MG63 (cell line): ENCODE measurements at regions not wholly inside any gene's neighbourhood (a gene's known extent, or its start where the extent isn't known, plus 50 kb on each side); places are given as distances from the start of the nearest gene placed in this dataset.
"Not testable (repeated sequence)": the region's sequence is repeated elsewhere in the genome, so short reads cannot be mapped to it uniquely, and the experiment has no call there.

ENCODE experiments used
- DNase-seq: peaks from one replicate; pipeline ENCODE4 v3.0.0-alpha.2; 2020
- H3K27me3 ChIP-seq: fragments of 250-450 bp; sonication (Bioruptor Pico); 2 replicates; pipeline ENCODE4 v1.5.1; 2020; ENCODE audit warnings: mild to moderate bottlenecking, moderate library complexity
- H3K36me3 ChIP-seq: fragments of 250-450 bp; sonication (Bioruptor Pico); 2 replicates; pipeline ENCODE4 v1.5.1; 2020; ENCODE audit warnings: mild to moderate bottlenecking, moderate library complexity
- H3K4me3 ChIP-seq: fragments of 250-450 bp; sonication (Bioruptor Pico); 2 replicates; pipeline ENCODE4 v1.5.1; 2020; ENCODE audit warnings: mild to moderate bottlenecking, moderate library complexity
- H3K9me3 ChIP-seq: fragments of 250-450 bp; sonication (Bioruptor Pico); 2 replicates; pipeline ENCODE4 v1.5.1; 2020; ENCODE audit warnings: mild to moderate bottlenecking, moderate library complexity

- Histone ChIP-seq H3K27me3 (no peaks in the 10 kb centered on the region), H3K9me3 (no peaks in the 10 kb centered on the region), H3K4me3 (no peak overlapping the region), H3K36me3 (no peaks in the 10 kb centered on the region)
- no peak for DNase-seq
These were observed 267.2 kb upstream of the DIO3 start for GRCh38 chr14:101294136-101294535.

DNA sequence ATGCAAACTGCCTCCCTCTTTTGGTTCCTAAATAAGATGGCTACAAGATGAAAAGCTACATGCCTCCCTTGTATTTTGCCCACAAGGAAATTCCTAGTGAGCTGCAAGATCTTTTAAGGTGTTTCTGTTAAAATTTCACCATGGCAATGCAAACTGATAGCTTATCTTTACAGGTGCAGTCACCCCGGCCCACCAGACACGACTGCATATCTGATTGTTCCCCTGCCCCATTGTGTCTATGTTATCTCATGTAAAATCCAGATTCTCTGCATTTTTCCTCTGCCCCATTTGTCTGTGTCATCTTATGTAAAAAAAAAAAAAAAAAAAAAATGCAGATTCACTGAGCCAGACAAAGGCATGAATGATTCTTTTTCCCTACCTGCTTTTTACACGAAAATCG lies 261.5 kb upstream of the DIO3 start:
- not testable (repeated sequence) for H3K9me3 ChIP-seq, H3K27me3 ChIP-seq, H3K36me3 ChIP-seq, H3K4me3 ChIP-seq, DNase-seq

GRCh38 chr14:101301011-101301410 lies 260.3 kb upstream of the DIO3 start:
- DNase-seq, result no peak
- H3K36me3 ChIP-seq, result no peaks in the 10 kb centered on the region
- H3K27me3 ChIP-seq, result no peaks in the 10 kb centered on the region

DNA sequence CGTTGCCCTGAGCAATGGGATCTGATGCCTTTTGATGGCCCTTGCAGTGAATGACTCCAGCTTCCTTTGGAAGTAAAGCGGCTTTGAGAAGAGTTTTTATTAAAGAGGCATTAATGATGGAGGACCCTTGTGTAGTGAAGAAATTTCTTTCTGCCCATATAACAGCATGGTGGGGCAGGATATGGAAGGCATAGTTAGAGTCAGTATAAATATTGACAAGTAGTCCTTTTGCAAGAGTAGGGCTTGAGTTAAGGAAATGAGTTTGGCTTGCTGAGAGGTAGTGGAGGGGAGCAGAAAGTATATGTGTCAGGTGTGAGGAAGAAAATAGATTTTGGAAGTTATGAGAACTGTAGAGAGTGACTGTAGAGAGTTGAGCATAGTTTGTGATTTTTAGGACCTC lies 254.1 kb upstream of the DIO3 start:
- not testable (repeated sequence) for H3K27me3 ChIP-seq, H3K4me3 ChIP-seq, H3K9me3 ChIP-seq, DNase-seq, H3K36me3 ChIP-seq

More at GRCh38 chr14:101301011-101301410, 260.3 kb upstream of the DIO3 start:
- H3K9me3 ChIP-seq, result no peaks in the 10 kb centered on the region
- H3K4me3 ChIP-seq, result no peak overlapping the region

GRCh38 chr14:101311186-101311585 lies 250.1 kb upstream of the DIO3 start:
- H3K36me3 ChIP-seq, H3K4me3 ChIP-seq, H3K9me3 ChIP-seq, H3K27me3 ChIP-seq, DNase-seq: not testable (repeated sequence)

GRCh38 chr14:101313268-101313667 lies 248.0 kb upstream of the DIO3 start:
- no peaks in the 10 kb centered on the region for H3K36me3 ChIP-seq
- H3K9me3 ChIP-seq, result no peaks in the 10 kb centered on the region
- H3K4me3 ChIP-seq, result no peak overlapping the region
- no peaks in the 10 kb centered on the region for H3K27me3 ChIP-seq
- DNase-seq, result no peak

DNA sequence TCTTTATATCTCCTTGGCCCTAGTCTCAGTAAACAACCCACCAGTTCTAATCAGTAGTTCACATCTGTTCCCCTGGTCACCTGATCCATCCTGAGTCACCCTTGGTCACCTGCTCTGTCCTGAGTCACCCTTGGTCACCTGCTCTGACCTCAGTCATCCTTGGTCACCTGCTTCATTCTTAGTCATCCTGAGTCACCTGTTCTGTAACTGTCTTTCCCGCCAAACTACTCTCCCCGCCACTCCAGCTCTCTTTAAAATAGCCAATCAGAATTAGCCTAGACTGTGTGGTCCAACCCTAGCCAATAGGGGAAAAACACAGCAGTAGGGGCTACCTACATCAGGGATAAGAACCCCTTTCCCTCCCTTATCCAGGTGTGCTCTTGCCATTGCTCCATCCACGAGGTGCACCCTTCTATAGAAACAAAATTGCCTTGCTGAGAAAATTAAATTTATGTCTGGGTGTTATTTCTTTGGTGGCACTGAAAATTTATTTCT lies 245.4 kb upstream of the DIO3 start:
- H3K9me3 ChIP-seq, result no peaks in the 10 kb centered on the region
- DNase-seq, result no peak
- H3K4me3 ChIP-seq, result no peak overlapping the region
- no peaks in the 10 kb centered on the region for H3K27me3 ChIP-seq
- H3K36me3 ChIP-seq, result no peaks in the 10 kb centered on the region

DNA sequence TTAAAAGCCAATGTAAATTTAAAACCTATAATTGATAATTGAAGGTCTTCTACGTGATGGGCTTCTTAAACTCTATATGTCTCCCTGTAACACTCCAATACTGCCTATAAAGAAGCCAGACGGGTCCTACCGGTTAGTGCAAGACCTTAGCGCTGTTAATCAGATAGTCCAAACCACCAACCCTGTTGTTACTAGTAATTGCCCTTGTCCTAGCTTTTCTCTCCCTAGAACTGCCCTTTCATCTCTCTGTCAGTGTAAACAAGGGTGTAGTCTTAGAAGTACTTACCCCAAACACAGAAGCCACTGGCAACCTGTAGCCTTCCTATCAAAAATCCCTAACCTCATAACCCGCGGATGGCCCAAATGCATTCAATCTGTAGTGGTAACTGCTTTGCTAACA lies 243.0 kb upstream of the DIO3 start:
- no peak overlapping the region for H3K4me3 ChIP-seq
- H3K27me3 ChIP-seq, result no peaks in the 10 kb centered on the region
- DNase-seq, result no peak
- H3K36me3 ChIP-seq, result no peaks in the 10 kb centered on the region
- H3K9me3 ChIP-seq, result no peaks in the 10 kb centered on the region

DNA sequence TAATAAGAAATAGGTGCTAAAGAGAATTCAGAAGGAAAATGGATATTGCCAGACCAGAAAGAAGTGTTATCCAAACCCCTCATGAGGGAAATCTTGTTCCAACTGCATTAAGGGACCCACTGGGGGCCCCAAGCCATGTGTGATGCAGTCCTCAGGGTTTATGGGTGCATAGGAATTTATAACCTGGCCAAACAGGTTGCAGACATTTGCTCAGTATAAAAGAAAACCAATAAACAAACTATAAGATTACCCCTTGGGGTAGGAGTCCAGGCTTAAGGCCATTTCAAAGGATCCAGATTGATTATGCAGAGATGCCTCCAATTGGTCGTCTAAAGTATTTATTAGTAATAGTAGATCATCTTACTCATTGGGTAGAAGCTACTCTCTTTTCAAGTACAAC lies 240.9 kb upstream of the DIO3 start:
- DNase-seq, result no peak
- H3K36me3 ChIP-seq, result no peaks in the 10 kb centered on the region
- no peaks in the 10 kb centered on the region for H3K9me3 ChIP-seq
- no peak overlapping the region for H3K4me3 ChIP-seq
- H3K27me3 ChIP-seq, result no peaks in the 10 kb centered on the region

DNA sequence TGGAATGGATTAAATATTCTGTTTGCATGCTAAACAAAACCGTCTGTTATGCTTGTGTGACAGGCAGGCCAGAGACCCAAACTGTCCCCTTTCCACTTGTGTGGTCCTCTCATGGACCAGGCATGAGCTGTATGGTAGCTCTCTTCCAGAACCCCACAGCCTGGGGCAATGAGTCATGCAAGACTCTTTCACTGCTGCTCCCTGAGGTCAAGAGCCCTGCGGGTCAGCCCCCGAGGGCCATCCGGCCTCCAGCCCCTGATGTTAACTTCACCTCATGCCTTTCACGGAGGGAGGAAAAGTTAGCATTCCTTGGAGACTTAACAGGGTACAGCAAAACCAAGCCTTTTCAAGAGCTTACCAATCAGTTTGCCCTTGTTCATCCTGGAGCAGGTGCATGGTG lies 239.1 kb upstream of the DIO3 start:
- DNase-seq, result no peak
- no peaks in the 10 kb centered on the region for H3K36me3 ChIP-seq
- H3K4me3 ChIP-seq, result no peak overlapping the region
- H3K27me3 ChIP-seq, result no peaks in the 10 kb centered on the region
- H3K9me3 ChIP-seq, result no peaks in the 10 kb centered on the region

DNA sequence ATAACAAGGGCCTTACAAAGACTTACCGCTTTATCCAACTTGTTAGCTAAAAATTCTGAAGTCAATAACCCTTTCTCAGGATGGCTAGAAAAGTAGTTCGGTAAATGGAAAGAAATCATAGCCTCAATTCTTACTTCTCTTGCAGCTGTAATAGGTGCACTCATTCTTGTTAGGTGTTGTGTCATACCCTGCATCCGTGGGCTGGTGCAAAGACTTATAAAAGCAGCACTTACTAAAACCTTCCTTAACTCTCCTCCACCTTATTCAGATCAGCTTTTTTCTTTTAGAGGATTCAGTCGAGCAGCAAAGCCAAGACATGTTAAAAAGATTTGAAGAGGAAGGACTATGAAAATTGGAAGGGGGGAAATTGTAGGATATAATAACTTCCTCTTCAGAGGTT lies 238.2 kb upstream of the DIO3 start:
- Histone ChIP-seq H3K9me3 (no peaks in the 10 kb centered on the region), H3K36me3 (no peaks in the 10 kb centered on the region), H3K27me3 (no peaks in the 10 kb centered on the region), H3K4me3 (no peak overlapping the region)
- DNase-seq, result no peak

GRCh38 chr14:101323614-101324235 lies 237.6 kb upstream of the DIO3 start:
- H3K36me3 ChIP-seq, H3K9me3 ChIP-seq, H3K27me3 ChIP-seq, H3K4me3 ChIP-seq, DNase-seq: not testable (repeated sequence)

- no peaks in the 10 kb centered on the region for H3K27me3 ChIP-seq
- no peak for DNase-seq
- H3K36me3 ChIP-seq, result no peaks in the 10 kb centered on the region
- H3K9me3 ChIP-seq, result no peaks in the 10 kb centered on the region
- H3K4me3 ChIP-seq, result no peak overlapping the region
These were observed 236.0 kb upstream of the DIO3 start for GRCh38 chr14:101325319-101325718.

- no peaks in the 10 kb centered on the region for H3K9me3 ChIP-seq
- no peaks in the 10 kb centered on the region for H3K36me3 ChIP-seq
- no peak for DNase-seq
- H3K4me3 ChIP-seq, result no peak overlapping the region
- H3K27me3 ChIP-seq, result no peaks in the 10 kb centered on the region
These were observed 232.8 kb upstream of the DIO3 start for GRCh38 chr14:101328412-101329028.

DNA sequence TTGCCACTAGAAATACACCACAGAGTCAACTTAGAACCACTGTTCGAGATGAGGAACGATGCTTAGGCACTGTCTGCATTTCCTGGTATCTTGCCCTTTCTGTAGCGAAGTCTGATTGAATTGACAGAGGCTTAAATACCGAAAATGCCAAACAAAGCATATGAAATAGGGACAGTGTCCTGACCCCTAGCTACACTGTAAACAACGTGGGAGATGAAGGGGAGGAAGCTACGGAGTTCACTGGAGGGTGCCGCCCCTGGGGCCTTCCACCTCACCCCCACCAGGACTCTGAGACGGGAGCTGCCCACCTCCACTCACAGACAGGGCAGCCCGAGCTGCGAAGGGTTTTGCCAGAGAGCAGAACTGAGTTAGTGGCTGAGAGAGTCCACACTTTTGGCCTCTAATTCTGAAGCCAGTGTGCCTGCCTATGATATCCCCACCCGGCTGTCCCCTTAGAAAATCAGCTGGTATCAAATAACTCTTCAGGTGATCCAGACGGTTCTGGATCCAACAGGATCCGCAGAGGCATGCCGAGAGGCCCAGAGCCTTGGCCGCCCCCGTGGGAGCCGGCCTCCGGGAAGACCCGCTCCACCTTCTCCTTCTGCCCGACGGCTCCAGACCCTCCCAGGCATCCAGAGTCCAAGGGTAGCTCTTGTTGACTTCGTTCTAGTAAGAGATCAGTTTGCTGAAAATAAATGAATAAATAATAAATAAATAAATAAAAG lies 230.7 kb upstream of the DIO3 start:
- H3K9me3 ChIP-seq, result no peaks in the 10 kb centered on the region
- H3K27me3 ChIP-seq, result no peaks in the 10 kb centered on the region
- no peak overlapping the region for H3K4me3 ChIP-seq
- DNase-seq, result no peak
- no peaks in the 10 kb centered on the region for H3K36me3 ChIP-seq

GRCh38 chr14:101331141-101331525 lies 230.2 kb upstream of the DIO3 start:
- Histone ChIP-seq H3K4me3 (no peak overlapping the region), H3K9me3 (no peaks in the 10 kb centered on the region), H3K36me3 (no peaks in the 10 kb centered on the region), H3K27me3 (no peaks in the 10 kb centered on the region)
- DNase-seq, result no peak

DNA sequence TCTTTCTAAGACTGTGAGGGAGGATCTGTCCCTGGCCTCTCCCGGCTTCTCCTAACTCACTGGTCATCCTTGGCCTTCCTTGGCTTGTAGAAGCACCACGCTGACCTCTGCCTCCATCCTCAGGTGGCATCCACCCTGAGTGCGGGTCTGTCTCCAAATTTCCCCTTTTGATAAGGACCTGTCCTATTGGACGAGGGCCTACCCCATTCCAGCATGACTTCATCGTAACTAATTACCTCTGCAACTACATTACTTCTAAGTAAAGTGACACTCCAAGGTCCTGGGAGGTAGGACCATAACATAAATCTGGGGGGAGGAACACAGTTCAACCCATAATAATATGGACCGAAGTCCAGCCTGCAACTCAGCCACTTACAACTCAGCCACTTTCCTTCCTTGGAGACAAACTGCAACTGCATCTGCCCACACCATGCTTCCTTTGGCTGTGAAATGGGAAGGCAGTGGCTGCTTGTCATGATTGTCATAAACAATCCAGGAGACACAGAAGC lies 229.6 kb upstream of the DIO3 start:
- H3K36me3 ChIP-seq, result no peaks in the 10 kb centered on the region
- no peaks in the 10 kb centered on the region for H3K27me3 ChIP-seq
- no peaks in the 10 kb centered on the region for H3K9me3 ChIP-seq
- no peak overlapping the region for H3K4me3 ChIP-seq
- DNase-seq, result no peak

GRCh38 chr14:101332281-101332680 lies 229.0 kb upstream of the DIO3 start:
- no peak for DNase-seq
- Histone ChIP-seq H3K36me3 (no peaks in the 10 kb centered on the region), H3K4me3 (no peak overlapping the region), H3K9me3 (no peaks in the 10 kb centered on the region), H3K27me3 (no peaks in the 10 kb centered on the region)
